ENCODE measurements at regions not wholly inside any gene's neighbourhood (a gene's known extent, or its start where the extent isn't known, plus 50 kb on each side); places are given as distances from the start of the nearest gene placed in this dataset.

GRCh38 chr10:6721480-6721879 is 141.4 kb upstream of the PRKCQ start:
- Mint-ChIP-seq H3K27ac (ENCODE audit: unreplicated experiment) (no peak overlapping the region), H3K4me1 (ENCODE audit: low read depth, unreplicated experiment) (no peaks in the 10 kb centered on the region), H3K4me3 (ENCODE audit: unreplicated experiment) (no peak overlapping the region), H3K36me3 (ENCODE audit: insufficient read depth, unreplicated experiment) (no peaks in the 10 kb centered on the region), H3K9me3 (ENCODE audit: unreplicated experiment) (no peaks in the 10 kb centered on the region), H3K27me3 (ENCODE audit: insufficient read depth, unreplicated experiment) (peaks cover 19% of the 10 kb centered on the region)
- ChIA-PET POLR2A (no interaction called here), CTCF (no interaction called here)
- Histone ChIP-seq H3K4me3 (ENCODE audit: low read depth, low read length) (no peak overlapping the region), H3K9me3 (no peaks in the 10 kb centered on the region), H3K4me1 (no peaks in the 10 kb centered on the region), H3K27me3 (replicated peaks; ENCODE audit: control insufficient read depth, insufficient read depth, low read length) (no peaks in the 10 kb centered on the region), H3K36me3 (ENCODE audit: control insufficient read depth, insufficient read depth, low read length) (no peaks in the 10 kb centered on the region)
- TF ChIP-seq CTCF (IDR thresholded peaks at IDR 0.05; ENCODE audit: insufficient read depth in 1 of 2, low read depth in 1 of 2, low read length in 1 of 2, severe bottlenecking in 1 of 2, unreplicated experiment in 1 of 2): no peak
- no peak for DNase-seq
- BruUV-seq (replicated peaks): no TSS peak
- intact Hi-C loops (cut with micrococcal nuclease; ENCODE audit: unreplicated experiment): no loop called here

GRCh38 chr10:6719561-6719960 is 139.5 kb upstream of the PRKCQ start:
- no peaks in the 10 kb centered on the region for H3K9me3 Mint-ChIP-seq (ENCODE audit: unreplicated experiment)
- no peaks in the 10 kb centered on the region for H3K36me3 Mint-ChIP-seq (ENCODE audit: insufficient read depth, unreplicated experiment)
- no TSS peak for BruUV-seq (replicated peaks)
- no peak overlapping the region for H3K4me3 Mint-ChIP-seq (ENCODE audit: unreplicated experiment)
- H3K27me3 ChIP-seq (replicated peaks; ENCODE audit: control insufficient read depth, insufficient read depth, low read length): no peaks in the 10 kb centered on the region
- H3K27ac Mint-ChIP-seq (ENCODE audit: unreplicated experiment): no peak overlapping the region
- intact Hi-C loops (cut with micrococcal nuclease; ENCODE audit: unreplicated experiment): no loop called here
- no peaks in the 10 kb centered on the region for H3K4me1 ChIP-seq
- TF ChIP-seq CTCF (IDR thresholded peaks at IDR 0.05; ENCODE audit: insufficient read depth in 1 of 2, low read depth in 1 of 2, low read length in 1 of 2, severe bottlenecking in 1 of 2, unreplicated experiment in 1 of 2): no peak
- no peak for DNase-seq
- no peak overlapping the region for H3K4me3 ChIP-seq (ENCODE audit: low read depth, low read length)
- ChIA-PET POLR2A (no interaction called here), CTCF (no interaction called here)
- no peaks in the 10 kb centered on the region for H3K9me3 ChIP-seq
- H3K36me3 ChIP-seq (ENCODE audit: control insufficient read depth, insufficient read depth, low read length): no peaks in the 10 kb centered on the region
- H3K27me3 Mint-ChIP-seq (ENCODE audit: insufficient read depth, unreplicated experiment): peaks cover 26% of the 10 kb centered on the region
- H3K4me1 Mint-ChIP-seq (ENCODE audit: low read depth, unreplicated experiment): no peaks in the 10 kb centered on the region

DNA sequence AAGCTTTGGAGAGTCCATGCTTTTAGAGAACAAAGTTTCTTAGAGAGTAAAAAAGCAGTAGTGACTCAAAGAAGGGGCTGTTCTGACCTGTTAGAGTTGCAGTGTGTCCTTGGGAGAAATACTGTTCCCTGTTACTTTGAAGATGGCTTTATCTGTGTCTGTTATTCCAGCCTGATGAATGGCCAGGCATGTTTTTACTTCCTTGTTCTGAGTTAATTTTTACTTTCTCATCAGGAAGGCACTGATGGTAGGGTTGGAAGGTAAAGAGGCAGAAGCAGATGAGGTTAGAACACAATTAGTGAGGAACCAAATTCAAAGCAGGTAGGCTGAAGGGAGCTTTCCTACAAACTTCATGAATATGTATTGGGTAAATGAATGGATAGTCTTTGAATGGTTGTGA is 138.5 kb upstream of the PRKCQ start:
- no TSS peak for BruUV-seq (replicated peaks)
- H3K27me3 ChIP-seq (replicated peaks; ENCODE audit: control insufficient read depth, insufficient read depth, low read length): no peaks in the 10 kb centered on the region
- intact Hi-C loops (cut with micrococcal nuclease; ENCODE audit: unreplicated experiment): no loop called here
- no peak overlapping the region for H3K4me3 ChIP-seq (ENCODE audit: low read depth, low read length)
- no peaks in the 10 kb centered on the region for H3K9me3 ChIP-seq
- H3K4me1 ChIP-seq: no peaks in the 10 kb centered on the region
- no peaks in the 10 kb centered on the region for H3K36me3 ChIP-seq (ENCODE audit: control insufficient read depth, insufficient read depth, low read length)
- H3K4me1 Mint-ChIP-seq (ENCODE audit: low read depth, unreplicated experiment): no peaks in the 10 kb centered on the region
- ChIA-PET CTCF (no interaction called here), POLR2A (no interaction called here)
- TF ChIP-seq CTCF (IDR thresholded peaks at IDR 0.05; ENCODE audit: insufficient read depth in 1 of 2, low read depth in 1 of 2, low read length in 1 of 2, severe bottlenecking in 1 of 2, unreplicated experiment in 1 of 2): no peak
- no peak for DNase-seq
- H3K9me3 Mint-ChIP-seq (ENCODE audit: unreplicated experiment): no peaks in the 10 kb centered on the region
- H3K27me3 Mint-ChIP-seq (ENCODE audit: insufficient read depth, unreplicated experiment): peaks cover 26% of the 10 kb centered on the region
- no peak overlapping the region for H3K4me3 Mint-ChIP-seq (ENCODE audit: unreplicated experiment)
- no peak overlapping the region for H3K27ac Mint-ChIP-seq (ENCODE audit: unreplicated experiment)
- H3K36me3 Mint-ChIP-seq (ENCODE audit: insufficient read depth, unreplicated experiment): no peaks in the 10 kb centered on the region
